GM19240 (cell line): ENCODE measurements at regions not wholly inside any gene's neighbourhood (a gene's known extent, or its start where the extent isn't known, plus 50 kb on each side); places are given as distances from the start of the nearest gene placed in this dataset.
"Not testable (repeated sequence)": the region's sequence is repeated elsewhere in the genome, so short reads cannot be mapped to it uniquely, and the experiment has no call there.

ENCODE experiments used
- DNase-seq: peaks from one replicate; pipeline ENCODE4 v3.0.0; 2011; ENCODE audit warnings: low spot score; ENCODE audit not compliant: insufficient read length

- no peak for DNase-seq
Measured at GRCh38 chr17:77840513-77841165, 117.9 kb upstream of the TNRC6C start.

GRCh38 chr17:77841742-77842527 lies 116.6 kb upstream of the TNRC6C start:
- no peak for DNase-seq

- DNase-seq: no peak
Measured at GRCh38 chr17:77842528-77843147, 115.9 kb upstream of the TNRC6C start.

GRCh38 chr17:77843255-77843895 lies 115.1 kb upstream of the TNRC6C start:
- not testable (repeated sequence) for DNase-seq

DNA sequence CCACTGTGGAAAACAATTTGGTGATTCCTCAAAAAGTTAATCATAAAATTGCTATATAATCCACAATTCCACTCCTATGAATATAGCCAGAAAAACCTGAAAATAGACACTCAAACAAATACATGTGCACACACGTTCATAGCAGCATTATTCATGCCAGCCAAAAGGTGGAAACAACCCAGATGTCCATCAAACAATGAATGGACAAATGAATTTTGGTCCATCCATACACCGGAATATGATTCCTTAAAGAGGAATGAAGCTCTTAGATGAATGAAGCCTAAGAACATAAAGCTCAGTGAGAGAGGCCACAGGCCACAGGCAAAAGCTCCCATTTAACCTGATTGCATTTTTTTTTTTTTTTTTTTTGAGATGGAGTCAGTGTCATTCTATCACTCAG lies 114.6 kb upstream of the TNRC6C start:
- DNase-seq: no peak

DNA sequence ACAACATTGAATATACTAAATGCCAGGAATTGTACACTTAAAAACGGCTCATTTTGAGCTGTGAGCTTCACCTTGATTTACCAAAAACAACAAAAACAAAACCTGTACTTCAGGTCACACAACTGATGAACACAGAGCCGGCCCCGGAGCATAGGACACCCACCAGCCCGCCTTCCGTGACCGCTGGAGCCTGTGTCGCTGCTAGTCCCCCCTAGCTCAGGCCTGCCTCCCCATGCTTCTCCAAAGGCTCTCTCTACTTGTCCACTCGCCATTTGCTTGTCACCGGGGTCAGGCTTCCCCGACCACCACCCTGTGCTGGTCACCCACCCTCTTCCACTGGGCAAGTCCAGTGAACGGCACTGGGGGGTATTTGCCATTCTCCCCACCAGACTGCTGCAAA lies 113.8 kb upstream of the TNRC6C start:
- no peak for DNase-seq

GRCh38 chr17:77845541-77846225 lies 112.8 kb upstream of the TNRC6C start:
- DNase-seq: no peak

- DNase-seq: no peak
Measured at GRCh38 chr17:77846531-77847085, 111.9 kb upstream of the TNRC6C start.

DNA sequence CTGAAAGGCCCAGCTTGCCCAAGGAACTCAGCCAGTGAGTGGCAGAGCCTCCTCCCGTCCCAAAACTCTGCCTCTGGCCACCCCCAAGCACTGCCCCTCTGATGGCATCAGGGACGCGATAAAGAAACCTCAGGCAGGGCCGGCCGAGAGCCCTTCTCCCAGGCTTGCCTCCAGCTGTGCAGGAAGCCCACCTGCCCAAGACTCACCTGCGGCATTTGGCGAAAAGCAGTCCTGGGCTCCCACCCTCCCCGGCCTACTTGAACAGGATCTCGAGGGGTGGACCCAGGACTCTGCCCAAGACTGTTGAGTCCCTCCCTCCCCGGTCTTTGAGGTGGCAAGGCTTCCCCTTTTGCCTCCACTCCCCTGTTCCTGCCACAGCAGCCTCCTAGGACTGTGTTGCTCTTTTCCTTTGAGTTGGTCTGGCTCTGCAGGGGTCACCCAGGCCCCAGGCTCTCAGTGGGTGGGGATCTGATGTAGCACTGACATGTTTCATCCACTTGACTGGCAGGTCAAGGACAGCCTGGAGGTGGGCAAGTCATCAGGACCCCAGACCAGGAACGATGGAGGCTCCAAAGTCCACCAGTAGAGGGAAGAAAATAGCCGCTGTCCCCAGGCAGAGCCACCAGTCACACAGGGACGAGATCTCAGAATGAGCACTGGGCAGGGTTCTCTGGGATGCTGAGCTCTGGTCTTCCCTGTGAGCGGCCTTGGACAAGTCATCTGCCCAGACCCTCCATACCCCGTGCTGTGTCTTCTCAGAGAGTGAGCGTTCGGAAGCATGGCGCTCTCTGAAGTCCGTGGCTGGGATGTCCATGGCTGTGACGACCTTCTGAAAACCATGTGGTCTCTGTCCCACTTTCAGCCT lies 111.0 kb upstream of the TNRC6C start:
- no peak for DNase-seq

DNA sequence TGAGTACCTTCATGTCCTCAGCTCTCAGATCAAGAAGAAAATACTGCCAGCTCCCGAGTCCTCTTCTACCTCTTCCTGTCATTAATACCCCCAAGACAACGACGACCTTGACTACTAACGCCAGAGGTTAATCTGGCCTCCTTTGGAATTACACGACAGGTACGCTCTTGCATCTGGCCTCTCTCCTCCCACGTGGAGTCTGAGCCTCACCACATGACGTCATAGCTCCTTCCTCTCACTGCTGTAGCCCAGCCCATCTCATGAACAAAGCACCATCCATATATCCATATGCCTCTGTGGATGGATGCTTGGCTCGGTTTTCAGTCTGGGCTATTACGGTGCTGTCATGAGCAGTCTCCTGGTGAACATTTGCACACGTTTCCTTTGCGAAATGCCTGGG lies 110.2 kb upstream of the TNRC6C start:
- no peak for DNase-seq

DNA sequence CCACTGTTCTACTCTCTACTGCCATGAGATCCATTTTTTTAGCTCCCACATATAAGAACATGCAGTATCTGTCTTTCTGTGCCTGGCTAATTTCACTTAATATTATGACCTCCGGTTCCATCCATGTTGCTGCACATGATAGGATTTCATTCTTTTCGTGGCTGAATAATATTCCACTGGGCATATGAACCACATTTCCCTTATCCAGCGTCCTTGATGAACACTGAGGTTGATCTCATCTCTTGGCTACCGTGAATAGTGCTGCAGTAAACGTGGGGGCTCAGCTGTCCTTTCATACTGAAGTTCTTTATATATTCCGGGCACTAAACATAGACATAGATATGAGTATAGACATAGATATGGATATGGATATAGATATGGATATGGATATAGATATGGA lies 109.3 kb upstream of the TNRC6C start:
- no peak for DNase-seq

GRCh38 chr17:77851921-77852320 lies 106.6 kb upstream of the TNRC6C start:
- DNase-seq: no peak

DNA sequence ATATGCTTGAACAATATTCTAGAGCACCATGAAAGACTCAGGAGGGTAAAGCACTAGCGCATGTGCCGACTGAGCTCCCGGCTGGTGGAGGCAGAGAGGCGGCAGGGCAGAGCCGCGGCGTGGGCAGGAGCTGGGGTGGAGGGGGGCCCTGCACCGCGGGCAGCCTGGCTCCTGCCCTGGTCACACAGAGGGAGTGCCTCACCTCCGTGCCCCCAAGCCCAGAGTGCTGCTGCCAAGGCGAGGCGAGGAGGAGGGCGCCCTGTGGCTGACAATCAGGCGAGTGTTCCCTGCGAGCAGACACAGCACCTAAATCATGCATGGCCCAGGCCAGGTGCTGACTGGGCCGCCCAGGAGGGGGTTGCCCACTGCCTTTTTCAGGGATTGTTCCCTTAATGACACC lies 105.8 kb upstream of the TNRC6C start:
- DNase-seq: no peak

DNA sequence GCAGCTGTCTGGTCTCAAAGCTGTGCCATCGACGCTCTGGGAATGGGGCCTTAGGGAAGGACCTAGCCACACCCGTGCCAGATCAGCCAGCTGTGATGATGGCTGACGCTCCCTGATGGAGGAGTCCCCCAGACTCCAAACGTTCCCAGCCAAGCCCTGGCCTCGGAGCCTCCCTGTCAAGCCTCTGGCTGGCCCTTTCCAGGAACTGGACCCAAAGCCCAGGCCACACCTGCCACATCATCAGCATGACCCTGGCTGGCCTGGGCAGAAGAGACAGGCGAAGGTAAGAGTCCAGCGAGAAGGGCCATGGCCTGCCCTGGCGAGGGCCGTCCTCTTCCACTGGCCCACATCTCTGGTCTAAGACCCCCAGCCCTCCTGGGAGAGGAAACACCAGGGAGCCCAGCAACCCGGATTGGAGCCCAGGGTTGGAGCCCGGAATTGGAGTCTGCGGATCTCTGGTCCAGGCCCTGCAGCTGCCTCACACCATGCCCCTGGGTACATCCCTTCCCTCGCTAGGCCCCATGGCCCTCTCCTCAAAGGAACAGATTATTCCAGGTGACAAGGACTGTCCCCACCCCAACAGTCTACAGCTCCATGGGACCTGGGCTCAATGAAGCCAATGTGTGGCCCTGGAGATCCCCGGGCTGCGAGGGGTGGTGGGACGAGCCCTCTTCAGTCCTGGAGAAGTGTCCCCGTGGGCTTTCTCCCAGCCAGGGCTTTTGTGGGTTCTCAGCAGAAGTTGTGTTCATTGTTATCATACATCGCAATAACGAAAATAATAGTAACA lies 105.1 kb upstream of the TNRC6C start:
- DNase-seq: no peak

DNA sequence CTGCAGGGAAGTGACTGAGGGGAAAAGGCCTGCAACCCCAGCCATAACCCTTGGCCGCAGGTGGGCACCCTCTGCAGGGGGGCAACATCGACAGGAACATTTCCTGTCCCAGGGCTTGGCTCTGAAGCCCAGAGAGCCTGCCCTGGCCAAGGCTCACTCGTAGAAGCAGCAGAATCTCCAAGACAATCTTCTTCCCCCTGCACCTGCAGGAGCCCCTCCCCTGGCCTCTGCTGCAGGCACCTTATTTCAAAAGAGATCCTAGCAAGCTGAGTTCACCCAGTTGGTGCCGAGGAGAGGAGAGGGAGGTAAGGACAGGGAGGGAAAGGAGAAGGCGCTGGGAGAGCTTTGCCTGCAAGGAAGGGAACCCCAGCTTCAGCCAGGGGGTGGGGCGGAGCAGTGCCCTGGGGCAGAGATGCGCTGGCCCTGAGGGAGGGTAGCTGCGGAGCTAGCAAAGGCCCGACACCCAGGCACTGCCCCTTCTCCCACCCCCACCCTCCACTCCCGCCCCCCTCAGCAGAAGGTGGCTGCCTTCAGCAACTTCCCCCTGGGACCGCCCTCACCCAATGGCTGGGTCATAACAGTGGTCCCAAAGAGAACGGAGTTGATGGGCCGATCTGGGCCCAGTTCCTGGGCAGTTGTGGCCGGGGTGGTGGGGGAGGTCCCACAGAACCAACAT lies 104.3 kb upstream of the TNRC6C start:
- no peak for DNase-seq

DNA sequence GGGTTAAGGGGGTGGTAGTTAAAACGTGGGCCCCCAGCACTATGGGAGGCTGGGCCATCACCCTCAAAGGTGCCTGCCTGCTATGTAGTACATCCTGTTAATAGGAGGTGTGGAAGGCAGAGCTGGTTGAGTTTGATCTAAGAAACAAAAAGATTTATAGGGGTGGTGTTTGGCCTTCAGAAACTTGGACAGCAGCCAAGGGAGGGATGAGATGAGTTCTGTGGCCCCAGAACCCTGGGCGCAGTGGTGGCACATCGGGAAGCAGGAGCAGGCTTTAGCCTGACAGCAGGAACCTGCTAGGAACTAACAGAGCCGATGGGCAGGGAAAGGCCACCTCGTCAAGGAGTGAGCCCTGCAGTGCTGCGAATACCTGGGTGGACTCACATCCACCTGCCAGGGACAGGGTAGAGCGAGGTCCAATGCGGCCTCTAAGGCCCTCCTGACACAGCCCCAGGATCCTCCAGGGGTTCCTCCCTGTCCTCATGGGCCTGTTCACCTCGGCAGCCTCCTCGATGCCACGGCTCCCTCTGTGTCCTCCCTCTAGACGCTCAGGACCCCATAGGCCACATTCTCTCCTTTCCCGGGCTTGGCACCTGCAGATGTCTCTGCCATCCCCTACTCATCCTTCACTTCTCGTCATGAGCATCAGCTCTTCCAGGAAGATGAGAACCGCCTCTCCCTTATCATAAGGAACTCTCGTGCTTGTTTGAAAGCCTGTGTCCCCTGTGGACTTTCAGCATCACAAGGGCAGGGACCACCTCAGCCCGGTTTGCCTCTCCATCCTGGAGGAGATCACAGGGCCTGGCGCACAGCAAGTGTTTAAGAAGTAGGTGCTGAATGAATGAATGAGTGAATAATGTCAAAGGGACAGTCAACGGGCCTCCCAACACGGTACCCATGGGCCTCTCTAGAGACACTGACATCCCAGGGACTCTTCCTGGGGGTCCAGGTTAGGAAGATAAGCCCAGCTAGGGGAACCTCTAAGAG lies 103.5 kb upstream of the TNRC6C start:
- DNase-seq: no peak

DNA sequence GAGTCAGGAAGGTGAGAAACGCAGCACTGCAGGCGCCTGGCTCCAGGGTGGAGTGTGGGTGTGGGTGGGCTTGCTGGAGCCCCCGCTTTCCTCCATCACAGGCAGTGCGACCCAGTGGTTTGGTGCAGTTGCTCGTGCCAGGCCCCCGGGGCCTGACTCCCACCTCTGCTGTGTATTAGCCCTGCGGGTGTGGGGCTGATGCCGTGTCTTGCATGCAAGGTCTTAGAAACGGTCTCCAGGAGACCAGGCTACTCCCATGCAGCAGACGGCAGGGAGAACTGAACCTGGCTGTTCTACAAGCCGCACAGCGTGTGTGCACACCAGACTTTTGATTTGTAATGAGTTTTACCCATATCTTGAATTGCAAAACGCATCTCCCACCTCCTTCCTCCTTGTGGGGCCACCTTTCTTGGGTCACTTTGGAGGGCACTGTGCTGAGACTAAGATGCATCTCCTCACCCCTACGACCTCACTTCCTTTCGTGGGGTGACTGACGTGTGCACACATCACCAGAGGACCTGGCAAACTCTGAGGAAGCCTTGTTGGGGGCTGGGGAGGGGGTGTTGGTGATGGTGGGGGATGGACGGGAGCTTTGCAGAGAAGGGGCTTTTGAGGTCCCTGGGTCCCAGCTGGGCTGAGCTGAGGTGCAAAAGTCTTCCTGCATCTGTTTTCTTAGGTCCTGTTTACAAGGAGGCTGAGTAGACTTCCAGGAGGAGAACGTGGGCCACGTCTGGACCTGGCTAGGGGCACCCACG lies 101.8 kb upstream of the TNRC6C start:
- no peak for DNase-seq
